Fibroblast of pulmonary artery (primary cell): ENCODE measurements at regions not wholly inside any gene's neighbourhood (a gene's known extent, or its start where the extent isn't known, plus 50 kb on each side); places are given as distances from the start of the nearest gene placed in this dataset.
"Not testable (repeated sequence)": the region's sequence is repeated elsewhere in the genome, so short reads cannot be mapped to it uniquely, and the experiment has no call there.

Source experiments
- DNase-seq: peaks from one replicate; pipeline ENCODE4 v3.0.0-alpha.2; 2010; ENCODE audit warnings: low read depth
- H3K4me3 ChIP-seq: replicated peaks from 2 replicates; pipeline ENCODE4 v1.5.1; 2011; ENCODE audit warnings: low read depth, mild to moderate bottlenecking, control low read depth, low read length, moderate library complexity
- TF ChIP-seq, protein P1 (sequence below): IDR thresholded peaks from 2 replicates; pipeline ENCODE4 v1.5.1; 2011; ENCODE audit warnings: mild to moderate bottlenecking, control low read depth, low read length, inconsistent platforms; ENCODE audit errors: missing control alignments

DNA sequence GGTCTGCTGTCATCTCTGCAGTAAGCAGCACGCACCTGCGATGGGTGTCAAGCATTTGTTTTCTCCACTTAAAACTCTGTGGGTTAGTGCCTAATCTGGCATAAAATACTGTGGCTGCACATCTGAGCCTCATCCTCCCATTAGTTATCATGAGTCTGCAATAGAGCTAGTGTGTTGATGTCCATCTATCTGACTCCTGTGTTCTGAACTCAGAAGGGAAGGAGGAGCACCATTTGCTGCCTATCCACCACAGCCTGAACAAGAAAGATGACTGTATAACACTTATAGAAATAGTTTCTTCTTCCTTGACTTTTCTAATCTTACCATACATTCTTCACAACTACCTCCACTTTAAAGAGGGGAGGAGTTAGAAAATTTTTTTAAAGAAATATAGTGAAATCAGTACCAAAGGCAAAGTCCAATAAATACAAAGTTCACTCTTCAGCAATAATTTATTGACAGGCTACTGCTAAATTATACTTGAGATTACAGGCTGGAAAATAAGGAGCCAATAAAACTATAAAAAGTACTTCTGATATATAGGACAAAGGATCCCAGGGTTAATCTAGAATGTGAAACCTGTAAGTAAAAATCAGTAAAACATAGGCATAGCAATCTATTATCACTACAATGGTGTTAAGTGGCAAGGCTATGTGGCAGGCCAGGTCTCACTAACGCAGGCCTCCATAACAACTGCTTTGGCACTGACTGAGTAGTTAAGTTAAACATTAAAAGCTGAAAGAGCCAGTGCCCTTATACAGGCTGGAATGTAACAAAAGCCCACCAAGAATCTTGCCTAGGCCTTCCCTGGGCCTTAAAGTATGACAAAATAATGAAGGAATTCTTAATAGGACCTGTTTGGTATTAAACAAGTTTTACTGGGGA is 70.2 kb downstream of the LGALS9C start:
- not testable (repeated sequence) for DNase-seq, H3K4me3 ChIP-seq

DNA sequence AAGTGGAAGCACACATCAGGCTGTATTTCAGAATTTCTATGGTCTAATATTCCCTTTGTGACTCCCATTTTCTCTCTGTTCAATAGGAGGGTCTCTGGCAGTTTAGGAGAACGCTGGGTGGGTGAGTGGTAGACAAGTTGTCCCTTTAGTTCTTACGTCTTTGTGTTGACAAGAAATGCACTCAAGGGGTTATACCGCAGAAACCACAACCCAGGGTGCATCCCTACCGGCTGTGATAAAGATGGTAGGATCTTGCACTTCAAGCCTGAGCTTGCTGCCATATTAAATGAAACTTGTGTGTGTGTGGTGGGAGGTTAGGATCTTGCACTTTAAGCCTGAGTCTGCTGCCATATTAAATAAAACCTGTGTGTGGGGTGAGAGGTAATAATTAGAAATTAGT is 80.5 kb downstream of the LGALS9C start:
- DNase-seq, H3K4me3 ChIP-seq: not testable (repeated sequence)

DNA sequence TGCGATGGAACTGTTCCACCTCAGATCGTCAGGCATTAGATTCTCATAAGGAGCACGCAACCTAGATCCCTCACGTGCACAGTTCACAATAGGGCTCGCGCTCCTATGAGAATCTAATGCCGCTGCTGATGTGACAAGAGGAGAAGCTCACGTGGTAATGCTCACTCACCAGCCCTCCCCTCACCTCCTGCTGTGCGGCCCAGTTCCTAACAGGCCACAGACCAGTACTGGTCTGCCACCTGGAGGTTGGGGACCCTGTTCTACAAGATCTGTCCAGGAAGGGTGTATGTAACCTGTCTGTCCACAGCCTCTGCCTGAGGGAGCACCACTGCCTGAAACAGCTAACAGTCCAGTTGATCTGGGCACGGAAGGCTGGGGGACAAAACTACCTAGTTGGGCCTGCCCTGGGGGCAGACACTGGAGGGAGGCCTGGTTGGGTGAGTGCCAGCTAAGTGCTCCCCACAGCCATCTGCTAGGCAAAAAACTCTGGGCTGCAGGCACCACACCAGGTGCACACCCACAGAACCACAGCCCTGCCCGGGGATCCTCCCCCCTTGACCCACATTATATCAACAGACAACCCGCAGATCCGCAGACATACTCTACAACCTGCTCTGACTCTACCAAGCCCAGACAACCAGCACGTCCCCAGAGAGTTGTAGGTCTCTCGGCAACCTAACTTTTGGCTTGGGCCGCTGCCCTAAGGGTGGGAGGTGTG is 80.7 kb downstream of the TBC1D28 start:
- DNase-seq, H3K4me3 ChIP-seq: not testable (repeated sequence)

DNA sequence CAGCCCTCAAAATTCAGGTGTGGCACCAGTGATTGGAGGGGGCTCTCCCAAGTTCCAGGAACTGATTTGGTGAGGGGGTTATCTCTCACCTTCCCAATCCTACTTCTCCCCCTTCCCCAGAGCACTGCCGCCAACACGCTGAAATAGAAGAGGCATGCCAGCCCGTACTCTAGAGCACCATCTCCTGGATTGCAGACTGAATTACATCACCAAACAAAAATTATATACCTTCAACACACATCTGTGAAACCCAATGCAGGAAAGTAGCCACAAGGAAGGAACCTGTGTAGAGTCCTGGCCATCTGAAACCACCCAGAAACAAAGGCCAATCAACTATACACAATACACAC is 80.1 kb downstream of the TBC1D28 start:
- peak; percentile 31 for DNase-seq
- H3K4me3 ChIP-seq = not testable (repeated sequence)
- TF ChIP-seq, protein P1, sequence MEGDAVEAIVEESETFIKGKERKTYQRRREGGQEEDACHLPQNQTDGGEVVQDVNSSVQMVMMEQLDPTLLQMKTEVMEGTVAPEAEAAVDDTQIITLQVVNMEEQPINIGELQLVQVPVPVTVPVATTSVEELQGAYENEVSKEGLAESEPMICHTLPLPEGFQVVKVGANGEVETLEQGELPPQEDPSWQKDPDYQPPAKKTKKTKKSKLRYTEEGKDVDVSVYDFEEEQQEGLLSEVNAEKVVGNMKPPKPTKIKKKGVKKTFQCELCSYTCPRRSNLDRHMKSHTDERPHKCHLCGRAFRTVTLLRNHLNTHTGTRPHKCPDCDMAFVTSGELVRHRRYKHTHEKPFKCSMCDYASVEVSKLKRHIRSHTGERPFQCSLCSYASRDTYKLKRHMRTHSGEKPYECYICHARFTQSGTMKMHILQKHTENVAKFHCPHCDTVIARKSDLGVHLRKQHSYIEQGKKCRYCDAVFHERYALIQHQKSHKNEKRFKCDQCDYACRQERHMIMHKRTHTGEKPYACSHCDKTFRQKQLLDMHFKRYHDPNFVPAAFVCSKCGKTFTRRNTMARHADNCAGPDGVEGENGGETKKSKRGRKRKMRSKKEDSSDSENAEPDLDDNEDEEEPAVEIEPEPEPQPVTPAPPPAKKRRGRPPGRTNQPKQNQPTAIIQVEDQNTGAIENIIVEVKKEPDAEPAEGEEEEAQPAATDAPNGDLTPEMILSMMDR = peak; percentile 49

DNA sequence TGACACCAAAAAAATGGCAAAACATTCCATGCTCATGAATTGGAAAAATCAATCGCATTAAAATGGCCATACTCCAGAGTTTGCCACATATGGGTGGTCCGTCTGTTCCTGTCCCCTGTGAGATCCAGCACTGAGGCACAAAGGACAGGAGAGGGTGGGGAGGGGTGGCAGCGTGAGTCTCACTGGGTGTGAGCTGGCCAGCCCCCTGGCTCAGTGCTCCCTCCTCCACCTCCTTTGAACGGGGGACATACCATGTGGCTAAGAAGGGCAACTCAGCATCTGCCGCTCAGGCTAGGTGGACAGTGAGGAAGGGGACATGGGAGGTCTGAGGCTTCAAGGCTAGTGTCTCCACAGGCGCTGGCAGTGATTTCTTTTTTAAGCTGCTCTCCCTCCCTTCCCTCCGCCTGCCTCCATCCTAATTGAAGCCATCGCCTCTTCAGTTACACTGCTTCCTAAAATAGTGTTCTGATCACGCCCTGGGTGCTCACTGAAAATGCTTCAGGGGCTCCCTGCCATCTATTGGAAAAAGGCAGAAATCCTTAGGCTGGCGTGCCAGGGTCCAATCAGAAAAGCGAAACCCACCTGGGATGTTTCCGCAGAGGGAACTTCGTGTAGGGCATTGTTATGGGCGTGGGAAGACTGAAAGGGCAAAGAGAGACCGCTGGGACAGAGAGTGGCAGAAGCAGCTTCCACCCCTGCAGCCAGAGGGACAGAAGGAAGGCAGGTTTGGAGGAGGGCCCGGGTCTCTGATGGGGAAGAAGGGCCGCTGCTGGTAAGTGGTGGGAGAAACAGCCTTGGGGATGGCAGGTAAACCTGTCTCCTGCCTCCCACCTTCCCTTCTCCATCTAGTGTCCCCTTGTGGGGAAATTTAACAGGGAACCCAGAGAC is 75.8 kb downstream of the TBC1D28 start:
- not testable (repeated sequence) for DNase-seq, H3K4me3 ChIP-seq

DNA sequence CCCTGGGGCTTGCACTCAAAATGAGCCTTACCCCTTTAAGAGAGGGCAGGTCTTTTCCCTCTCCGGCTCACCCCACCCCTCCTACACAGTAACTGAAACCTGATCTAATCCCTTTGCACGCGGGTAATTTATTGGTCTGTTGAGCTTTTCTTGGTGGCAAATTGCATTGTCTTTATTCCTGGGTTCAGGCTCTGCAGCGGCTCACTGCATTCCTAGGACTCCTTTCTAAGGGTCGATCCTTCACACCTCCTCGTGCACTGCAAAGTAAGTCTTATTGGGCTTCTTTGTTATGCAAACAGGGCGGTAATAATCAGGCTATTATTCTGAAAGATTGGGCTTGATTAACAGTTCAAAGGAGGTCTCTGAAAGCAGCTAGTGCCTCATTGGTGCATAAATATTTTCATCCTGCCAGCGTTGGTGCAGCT is 74.7 kb downstream of the TBC1D28 start:
- H3K4me3 ChIP-seq = not testable (repeated sequence)
- DNase-seq = peak; percentile 8

DNA sequence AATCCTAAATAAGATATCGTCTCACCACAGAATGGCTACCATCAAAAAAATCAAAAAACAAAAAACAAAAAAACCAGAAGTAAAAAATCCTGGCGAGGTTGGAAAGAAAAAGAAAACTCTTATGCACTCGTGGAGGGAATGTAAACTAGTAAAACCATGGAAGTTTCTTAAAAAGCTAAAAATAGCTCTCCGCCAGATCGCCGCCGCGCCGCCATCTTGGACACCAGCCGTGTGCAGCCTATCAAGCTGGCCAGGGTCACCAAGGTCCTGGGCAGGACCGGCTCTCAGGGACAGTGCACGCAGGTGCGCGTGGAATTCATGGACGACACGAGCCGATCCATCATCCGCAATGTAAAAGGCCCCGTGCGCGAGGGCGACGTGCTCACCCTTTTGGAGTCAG is 71.7 kb downstream of the TBC1D28 start:
- H3K4me3 ChIP-seq, DNase-seq: not testable (repeated sequence)

DNA sequence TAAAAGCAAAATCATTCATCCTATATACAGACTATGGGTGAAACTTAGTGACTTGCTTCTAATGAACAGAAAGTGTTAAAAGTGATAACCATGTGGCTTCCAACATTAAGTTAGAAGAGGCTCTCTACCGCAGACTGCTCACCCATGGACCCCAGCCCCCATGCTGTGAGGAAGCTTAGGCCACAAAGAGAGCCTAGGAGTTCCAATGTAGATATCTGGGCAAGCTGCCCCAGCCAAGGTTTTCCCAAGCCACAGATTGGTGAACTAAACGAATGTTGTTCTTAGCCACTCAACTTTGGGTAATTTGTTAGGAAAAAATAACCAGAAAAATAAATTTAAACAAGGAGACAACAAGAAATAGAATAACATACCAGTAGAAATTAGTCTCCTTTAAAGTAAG is 70.1 kb downstream of the TBC1D28 start:
- H3K4me3 ChIP-seq = not testable (repeated sequence)
- DNase-seq = peak; percentile 3
